Nucleus accumbens (tissue), 56 donors: ENCODE measurements at regions not wholly inside any gene's neighbourhood (a gene's known extent, or its start where the extent isn't known, plus 50 kb on each side); places are given as distances from the start of the nearest gene placed in this dataset.

Experiments used
- DNase-seq, 56 donors: peaks; one replicate each; lab custom pipeline; 2025; lab: John Stamatoyannopoulos, UW

DNA sequence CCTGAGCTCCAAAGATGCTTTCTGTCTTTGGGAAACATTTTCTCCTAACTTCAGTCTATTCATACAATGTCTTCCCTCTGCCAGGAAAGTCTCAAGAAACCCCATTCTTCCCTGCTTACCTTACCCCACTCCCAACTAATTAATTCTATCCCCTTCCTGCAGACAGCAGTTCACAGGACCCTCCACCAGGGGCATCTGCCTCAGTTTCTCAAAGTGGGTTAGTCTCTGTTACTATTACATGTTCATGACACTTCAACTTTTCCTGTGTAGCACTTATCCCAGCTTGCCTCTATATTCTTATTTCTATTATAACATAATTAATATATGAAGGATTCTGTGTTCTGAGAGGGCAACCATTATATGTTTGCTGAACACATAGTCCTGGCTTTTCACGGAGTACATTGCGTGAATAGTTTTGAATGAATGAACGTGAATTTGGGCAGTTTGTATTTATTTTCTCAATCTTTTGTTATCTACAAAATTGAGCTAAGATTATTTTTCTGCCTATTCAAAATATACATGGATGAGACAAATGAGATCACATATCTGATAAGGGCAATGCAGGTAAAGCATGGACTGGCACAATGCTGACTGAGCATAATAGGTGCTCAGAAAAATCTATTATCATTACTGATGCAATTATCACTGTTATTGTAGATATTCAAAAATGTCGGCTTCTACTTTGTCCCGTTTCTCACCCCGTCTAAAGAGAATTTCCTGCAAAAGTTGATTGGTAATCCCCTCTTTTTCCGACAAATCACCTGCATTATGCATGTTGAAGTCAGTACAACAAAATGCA, 341.1 kb downstream of the BRINP1 start:
- no peak for DNase-seq

DNA sequence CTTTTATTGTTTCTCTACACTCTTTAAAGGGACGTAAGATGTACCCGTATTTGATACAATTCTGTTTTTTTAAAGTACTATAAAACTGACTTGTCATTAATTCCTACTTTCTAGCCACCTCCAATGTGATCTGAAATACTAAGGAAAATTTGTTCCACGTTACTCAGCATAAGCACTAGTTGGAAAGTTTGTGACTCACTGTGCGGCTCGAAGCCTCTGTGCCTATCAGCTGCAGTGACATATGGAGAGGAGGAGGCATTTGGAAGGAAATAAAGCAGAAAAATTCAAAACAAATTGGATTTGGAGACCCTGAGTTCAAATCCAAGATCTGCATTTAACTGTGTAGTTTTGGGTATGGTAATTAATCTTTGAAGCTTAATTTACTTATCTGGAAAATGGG, 339.3 kb downstream of the BRINP1 start:
- DNase-seq: peak in 2 of 56 donors; percentile 3 to 10

DNA sequence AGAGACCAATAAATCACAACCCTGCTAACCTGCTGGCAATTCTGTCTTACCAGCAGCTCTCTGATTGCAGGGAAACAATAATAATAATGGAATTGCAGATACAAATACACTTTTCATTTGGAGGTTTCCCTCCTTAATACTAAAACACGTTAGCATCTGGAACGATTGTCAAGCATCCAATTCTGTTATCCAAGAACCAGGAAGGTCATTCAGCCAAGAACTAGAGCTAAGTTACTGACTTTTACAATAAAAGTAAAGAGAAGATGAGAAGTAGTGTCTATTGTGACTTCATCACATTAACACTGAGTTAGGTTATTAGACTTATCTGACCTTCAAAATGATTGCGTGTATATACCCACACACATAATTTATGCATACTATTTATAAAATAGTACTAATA, 335.6 kb downstream of the BRINP1 start:
- DNase-seq: no peak

DNA sequence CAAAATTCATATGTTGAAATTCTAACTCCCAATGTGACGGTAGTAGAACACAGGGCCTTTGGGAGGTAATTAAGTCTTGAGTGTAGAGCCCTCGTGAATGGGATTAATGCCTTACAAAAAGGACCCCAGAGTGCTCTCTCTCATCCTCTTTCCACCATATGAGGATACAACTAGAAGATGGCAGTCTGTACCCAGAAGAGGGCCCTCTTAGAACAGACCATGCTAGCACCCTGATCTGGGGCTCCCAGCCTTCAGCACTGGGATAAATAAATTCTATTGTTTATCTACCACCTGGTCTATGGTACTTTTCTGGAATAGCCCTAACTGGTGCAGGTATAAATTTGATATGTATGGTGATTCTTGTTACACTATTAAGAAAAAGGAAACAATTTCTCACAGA, 332.3 kb downstream of the BRINP1 start:
- DNase-seq: no peak

GRCh38 chr9:119043996-119044395, 325.2 kb downstream of the BRINP1 start:
- no peak for DNase-seq

DNA sequence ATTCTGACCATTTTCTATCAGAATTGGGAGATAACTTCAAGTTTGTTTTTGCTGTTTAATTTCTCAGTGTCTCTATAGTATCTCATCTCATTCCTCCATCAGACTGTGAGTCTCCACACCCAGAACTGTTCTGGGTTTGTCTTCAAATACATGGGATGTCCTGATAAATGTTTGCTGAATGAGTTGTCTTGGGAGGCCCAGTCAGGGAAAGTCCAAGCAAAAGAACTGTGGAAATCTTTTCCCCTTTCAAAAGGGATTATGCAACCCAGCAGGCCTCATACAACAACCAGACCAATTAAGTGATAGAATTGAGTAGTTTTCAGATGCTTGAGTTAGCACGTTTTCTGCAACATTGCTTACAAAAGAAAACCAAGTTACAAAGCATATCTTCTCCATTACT, 324.4 kb downstream of the BRINP1 start:
- DNase-seq: no peak

GRCh38 chr9:119047513-119048307, 321.5 kb downstream of the BRINP1 start:
- no peak for DNase-seq

DNA sequence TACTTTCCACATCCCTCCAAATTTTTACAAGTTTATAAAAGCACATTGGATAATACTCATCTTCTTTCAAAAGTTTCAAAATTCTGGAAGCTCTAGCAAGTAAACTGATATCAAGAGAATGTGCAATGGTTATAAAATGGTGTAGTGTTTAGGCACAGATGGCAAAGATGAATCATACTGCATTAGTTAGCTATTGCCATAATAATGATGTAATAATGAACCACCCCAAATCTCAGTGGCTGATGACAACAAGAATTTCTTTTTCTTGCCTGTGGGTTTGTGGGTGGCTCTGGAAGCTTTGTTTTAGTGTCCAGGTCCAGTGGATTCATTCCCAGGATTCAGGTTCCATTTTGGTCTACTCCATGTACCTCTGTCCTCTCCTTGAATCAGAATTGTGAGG, 319.0 kb downstream of the BRINP1 start:
- DNase-seq: no peak

DNA sequence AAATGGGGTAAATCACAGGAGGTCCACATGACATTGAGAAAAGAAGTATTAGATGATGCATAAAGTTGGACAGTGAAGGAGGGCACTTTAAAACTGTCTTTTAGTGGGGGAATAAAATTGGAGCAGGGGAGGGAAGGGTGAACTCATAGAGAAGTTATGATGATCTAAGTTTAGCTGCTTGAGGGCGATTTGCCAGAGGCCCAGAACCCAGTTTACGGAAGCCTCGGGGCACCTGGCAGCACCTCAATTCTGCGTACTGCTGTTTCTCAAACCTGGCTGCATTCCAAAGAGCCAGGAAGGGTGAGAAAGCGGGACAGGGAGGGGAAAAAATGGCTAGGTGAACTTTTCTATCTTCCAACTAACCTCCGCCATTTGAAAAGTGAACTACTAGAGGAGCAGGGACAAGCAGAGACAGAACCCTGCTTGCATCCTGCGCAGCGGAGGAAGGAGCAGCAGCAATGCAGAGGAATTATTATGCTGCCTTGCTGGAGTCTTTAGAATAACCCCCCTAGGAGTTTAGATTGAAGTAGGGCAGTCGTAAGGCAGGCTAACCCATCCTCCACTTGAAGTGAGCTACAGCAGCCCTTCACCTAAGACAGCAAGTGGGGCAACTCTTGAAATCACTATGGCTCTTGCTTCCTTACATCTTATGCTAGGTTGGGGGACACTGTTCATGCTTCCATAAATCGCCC, 316.8 kb downstream of the BRINP1 start:
- DNase-seq: no peak

DNA sequence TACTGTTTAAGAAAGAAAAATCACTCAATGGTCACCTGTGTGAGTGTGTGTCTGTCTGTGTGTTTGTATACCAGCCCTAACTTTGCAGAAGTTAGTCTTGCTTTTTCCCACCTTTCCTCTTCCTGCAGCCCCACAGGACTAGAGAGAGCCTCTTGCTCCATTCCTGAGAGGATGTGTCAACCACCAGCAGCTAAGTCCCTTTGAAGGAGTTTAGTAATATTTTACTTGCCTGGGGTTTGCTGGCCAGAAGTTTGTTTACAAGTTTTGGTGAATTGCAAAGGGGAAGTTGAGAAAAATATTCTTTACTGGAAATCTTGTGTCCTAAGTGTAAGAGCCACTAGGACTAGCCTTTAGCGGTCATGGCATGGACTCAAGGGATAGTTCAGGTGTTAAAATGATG, 316.2 kb downstream of the BRINP1 start:
- DNase-seq: no peak

- no peak for DNase-seq
Observed at GRCh38 chr9:119060629-119061385, 308.4 kb downstream of the BRINP1 start.

DNA sequence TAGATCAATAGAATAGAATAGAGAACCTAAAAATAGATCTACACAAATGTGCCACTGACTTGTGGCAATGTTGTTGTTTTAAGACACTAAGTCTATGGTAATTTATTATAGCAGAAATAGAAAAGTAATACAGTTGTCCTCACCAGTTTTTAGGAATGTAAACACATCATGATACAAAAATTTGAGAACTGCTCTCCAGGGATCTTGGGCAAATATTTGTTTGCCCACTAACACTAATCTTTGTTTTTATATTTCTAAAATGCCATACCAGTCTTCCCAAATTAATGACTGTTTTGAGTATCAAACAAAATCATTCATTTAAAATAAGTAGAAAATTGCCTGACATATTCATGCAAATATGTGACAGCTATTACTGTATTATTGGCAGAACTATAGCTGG, 297.6 kb downstream of the BRINP1 start:
- DNase-seq: no peak

DNA sequence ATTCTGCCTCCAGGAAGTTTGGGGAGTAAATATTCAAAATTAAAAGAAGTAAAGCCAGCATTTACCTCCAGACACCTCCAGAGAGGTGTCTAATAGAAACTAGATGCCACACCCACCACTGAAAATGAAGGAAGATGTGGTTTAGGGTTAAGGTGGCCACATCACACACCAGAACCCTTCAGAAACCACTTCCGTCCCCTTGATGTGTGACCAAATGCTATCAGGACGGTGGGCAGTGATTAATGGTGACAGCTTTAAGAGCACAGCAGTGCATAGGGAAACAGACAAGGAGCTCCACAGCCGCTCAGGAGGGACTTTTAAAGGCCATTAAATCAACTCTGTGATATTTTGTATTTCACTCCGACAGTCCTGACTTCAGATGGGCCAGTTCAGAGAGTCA, 295.2 kb downstream of the BRINP1 start:
- DNase-seq: no peak

GRCh38 chr9:119078015-119078414, 291.2 kb downstream of the BRINP1 start:
- no peak for DNase-seq

DNA sequence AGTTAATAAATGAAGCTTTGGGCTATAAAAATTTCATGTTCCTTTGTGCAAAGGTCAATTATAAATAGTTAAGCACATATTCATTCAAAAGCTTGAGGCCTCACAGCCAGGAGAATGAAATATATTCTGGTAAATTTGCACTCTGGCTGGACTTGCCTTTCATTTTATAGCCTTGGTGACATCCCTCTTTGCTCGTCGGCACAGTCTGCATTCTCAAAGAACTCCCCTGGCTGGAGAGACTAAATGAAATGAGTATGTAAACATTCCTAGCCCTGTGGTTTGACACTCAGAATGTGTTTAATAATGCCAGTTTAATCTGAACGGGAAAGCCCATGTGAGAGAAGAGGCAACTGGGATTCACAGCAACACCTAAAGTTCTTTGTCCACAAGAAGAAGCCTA, 285.6 kb downstream of the BRINP1 start:
- DNase-seq: no peak

- DNase-seq: no peak
Observed at GRCh38 chr9:119086590-119086989, 282.6 kb downstream of the BRINP1 start.

DNA sequence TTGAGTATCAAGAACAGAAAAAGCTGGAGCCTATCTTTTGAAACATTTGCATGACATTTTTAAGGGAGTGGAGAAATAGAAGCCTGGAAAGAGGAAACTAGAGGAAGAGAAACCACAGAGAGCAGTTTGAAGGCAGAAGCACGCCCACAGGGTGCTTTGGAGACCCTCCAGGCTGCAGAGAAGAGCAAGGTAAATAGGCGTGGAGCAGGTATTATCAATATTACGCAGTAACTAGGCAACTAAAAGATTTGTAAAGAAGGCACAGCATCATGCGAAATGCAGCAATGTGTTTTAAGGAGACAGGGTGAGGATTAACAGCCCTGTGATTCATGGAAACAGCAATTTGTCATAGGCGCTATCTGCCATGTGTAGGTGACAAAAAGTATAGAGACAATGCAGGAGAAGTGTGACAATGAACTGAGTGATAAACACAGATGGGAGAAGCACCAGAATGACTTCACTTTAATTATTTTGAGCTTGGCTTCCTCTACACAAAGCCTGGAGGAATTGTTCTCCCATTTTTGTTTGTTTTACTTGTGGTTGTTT, 281.2 kb downstream of the BRINP1 start:
- DNase-seq: no peak

DNA sequence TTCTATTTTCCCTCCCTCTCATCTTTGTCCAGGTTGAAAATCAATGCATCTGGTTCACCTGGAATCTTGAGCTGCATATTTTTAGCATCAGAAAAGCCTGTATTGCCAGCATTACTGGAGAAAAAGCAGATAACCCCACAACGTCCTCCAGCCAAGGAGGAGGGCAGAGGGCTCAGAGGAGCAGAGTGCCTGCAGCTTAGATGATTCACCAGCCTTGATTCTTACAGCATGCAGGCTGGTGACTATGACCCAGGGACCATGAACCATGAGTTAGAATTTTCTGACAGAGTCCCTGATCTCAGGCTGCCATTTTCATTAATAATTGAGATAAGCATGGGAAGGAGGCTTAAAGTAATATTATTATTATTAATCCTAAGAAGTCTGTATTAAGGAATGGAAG, 278.2 kb downstream of the BRINP1 start:
- DNase-seq: no peak

GRCh38 chr9:119092125-119092524, 277.1 kb downstream of the BRINP1 start:
- DNase-seq: no peak

DNA sequence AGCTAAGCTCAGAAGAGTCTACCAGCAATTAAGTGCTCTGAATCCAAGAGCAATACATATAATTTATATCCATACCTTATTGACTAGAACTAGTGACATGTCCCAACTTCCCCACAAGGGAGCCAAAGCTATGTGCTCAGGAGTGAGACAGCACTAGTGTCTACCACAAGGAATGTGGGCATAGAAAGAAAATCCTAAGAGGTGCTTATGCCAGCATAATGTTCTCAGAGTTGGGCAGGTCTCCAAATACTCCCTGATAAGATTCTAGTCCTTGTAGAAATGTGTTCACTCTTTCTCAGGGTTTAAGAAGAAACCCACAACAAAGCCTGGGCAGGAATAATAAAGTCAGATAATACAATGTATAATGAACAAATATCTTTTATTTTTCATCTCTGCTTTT, 275.1 kb downstream of the BRINP1 start:
- DNase-seq: no peak
